GM23338 (cell line): ENCODE measurements at regions not wholly inside any gene's neighbourhood (a gene's known extent, or its start where the extent isn't known, plus 50 kb on each side); places are given as distances from the start of the nearest gene placed in this dataset.

Experiments used
- EZH2phosphoT487 ChIP-seq: fragments of 200-600 bp; sonication (generic); IDR thresholded peaks from one replicate; pipeline ENCODE4 v1.8.1; 2018; ENCODE audit warnings: antibody characterized with exemption; ENCODE audit not compliant: unreplicated experiment
- POLR2AphosphoS5 ChIP-seq: IDR thresholded peaks from 2 replicates; pipeline ENCODE4 v1.6.1; 2016; ENCODE audit warnings: antibody characterized with exemption, low read depth
- STAT1 ChIP-seq: IDR thresholded peaks from one replicate; pipeline ENCODE4 v1.6.1; 2016; ENCODE audit warnings: antibody characterized with exemption; ENCODE audit not compliant: unreplicated experiment
- TF ChIP-seq, protein P1 (sequence below), 2 experiments: fragments of 200-600 bp in 1 of 2; sonication (generic) in 1 of 2; conservative IDR thresholded peaks; 2 replicates each; pipeline versions ENCODE4 v1.5.1 to v1.6.1; 2016 to 2017; ENCODE audit warnings: antibody characterized with exemption in 2 of 2, low read depth in 2 of 2, mild to moderate bottlenecking in 2 of 2, moderate library complexity in 1 of 2
- TF ChIP-seq, protein P2 (sequence below): IDR thresholded peaks from one replicate; pipeline ENCODE4 v1.6.1; 2018; ENCODE audit warnings: antibody characterized with exemption; ENCODE audit not compliant: unreplicated experiment

DNA sequence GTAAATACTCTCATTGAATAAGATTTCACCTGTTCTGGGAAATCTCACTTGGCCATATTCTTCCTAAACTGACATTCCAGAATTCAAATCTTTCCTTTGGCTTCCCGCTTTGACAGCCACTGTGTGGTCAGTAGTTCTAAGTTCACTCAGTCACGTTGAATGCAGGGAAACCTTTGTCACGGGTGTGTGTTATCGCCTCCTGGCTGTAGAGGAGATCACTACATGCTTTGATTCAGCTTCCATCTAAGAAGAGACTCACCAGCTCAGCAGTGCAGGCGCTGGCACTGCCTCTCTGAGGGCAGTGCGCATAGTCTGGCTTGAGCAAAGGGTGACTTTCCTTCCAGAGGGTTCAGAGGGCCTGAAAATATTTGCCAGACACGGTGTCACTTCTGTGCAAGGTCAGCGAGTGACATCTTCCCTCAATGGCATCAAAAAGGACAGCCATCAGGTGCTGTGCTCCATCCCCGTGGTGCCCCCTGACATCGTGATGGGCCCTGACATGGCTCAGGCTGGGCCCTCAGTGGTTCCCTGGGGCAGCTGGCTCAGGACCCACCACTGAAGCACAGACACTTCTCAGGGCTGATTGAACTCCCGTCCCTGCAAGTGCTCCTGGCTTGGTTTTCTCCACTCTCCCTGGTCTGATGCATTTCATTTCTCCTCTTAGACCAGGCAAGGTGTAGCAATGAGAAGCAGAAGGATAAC lies 635.4 kb upstream of the ARGLU1 start:
- TF ChIP-seq, protein P1, sequence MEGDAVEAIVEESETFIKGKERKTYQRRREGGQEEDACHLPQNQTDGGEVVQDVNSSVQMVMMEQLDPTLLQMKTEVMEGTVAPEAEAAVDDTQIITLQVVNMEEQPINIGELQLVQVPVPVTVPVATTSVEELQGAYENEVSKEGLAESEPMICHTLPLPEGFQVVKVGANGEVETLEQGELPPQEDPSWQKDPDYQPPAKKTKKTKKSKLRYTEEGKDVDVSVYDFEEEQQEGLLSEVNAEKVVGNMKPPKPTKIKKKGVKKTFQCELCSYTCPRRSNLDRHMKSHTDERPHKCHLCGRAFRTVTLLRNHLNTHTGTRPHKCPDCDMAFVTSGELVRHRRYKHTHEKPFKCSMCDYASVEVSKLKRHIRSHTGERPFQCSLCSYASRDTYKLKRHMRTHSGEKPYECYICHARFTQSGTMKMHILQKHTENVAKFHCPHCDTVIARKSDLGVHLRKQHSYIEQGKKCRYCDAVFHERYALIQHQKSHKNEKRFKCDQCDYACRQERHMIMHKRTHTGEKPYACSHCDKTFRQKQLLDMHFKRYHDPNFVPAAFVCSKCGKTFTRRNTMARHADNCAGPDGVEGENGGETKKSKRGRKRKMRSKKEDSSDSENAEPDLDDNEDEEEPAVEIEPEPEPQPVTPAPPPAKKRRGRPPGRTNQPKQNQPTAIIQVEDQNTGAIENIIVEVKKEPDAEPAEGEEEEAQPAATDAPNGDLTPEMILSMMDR (conservative IDR thresholded peaks at IDR 0.05; ENCODE audit: low read depth in 2 of 2): peak; percentile 73 to 80
- TF ChIP-seq EZH2phosphoT487: no peak
- TF ChIP-seq POLR2AphosphoS5: no peak
- no peak for TF ChIP-seq STAT1
- TF ChIP-seq, protein P2, sequence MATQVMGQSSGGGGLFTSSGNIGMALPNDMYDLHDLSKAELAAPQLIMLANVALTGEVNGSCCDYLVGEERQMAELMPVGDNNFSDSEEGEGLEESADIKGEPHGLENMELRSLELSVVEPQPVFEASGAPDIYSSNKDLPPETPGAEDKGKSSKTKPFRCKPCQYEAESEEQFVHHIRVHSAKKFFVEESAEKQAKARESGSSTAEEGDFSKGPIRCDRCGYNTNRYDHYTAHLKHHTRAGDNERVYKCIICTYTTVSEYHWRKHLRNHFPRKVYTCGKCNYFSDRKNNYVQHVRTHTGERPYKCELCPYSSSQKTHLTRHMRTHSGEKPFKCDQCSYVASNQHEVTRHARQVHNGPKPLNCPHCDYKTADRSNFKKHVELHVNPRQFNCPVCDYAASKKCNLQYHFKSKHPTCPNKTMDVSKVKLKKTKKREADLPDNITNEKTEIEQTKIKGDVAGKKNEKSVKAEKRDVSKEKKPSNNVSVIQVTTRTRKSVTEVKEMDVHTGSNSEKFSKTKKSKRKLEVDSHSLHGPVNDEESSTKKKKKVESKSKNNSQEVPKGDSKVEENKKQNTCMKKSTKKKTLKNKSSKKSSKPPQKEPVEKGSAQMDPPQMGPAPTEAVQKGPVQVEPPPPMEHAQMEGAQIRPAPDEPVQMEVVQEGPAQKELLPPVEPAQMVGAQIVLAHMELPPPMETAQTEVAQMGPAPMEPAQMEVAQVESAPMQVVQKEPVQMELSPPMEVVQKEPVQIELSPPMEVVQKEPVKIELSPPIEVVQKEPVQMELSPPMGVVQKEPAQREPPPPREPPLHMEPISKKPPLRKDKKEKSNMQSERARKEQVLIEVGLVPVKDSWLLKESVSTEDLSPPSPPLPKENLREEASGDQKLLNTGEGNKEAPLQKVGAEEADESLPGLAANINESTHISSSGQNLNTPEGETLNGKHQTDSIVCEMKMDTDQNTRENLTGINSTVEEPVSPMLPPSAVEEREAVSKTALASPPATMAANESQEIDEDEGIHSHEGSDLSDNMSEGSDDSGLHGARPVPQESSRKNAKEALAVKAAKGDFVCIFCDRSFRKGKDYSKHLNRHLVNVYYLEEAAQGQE: no peak
